BE2C (cell line): ENCODE measurements at regions not wholly inside any gene's neighbourhood (a gene's known extent, or its start where the extent isn't known, plus 50 kb on each side); places are given as distances from the start of the nearest gene placed in this dataset.

Experiments used
- DNase-seq: peaks from one replicate; pipeline ENCODE4 v3.0.0-alpha.2; 2020
- H3K27me3 ChIP-seq: fragments of 250-450 bp; sonication (Bioruptor Pico); 2 replicates; pipeline ENCODE4 v1.5.1; 2020; ENCODE audit warnings: mild to moderate bottlenecking
- H3K36me3 ChIP-seq: fragments of 250-450 bp; sonication (Bioruptor Pico); 2 replicates; pipeline ENCODE4 v1.5.1; 2020; ENCODE audit warnings: mild to moderate bottlenecking
- H3K4me1 ChIP-seq: fragments of 250-450 bp; sonication (Bioruptor Pico); 2 replicates; pipeline ENCODE4 v1.5.1; 2020
- H3K4me3 ChIP-seq: 2 replicates; pipeline ENCODE4 v1.5.1; 2011; ENCODE audit warnings: low read depth, low read length
- H3K9me3 ChIP-seq: fragments of 250-450 bp; sonication (Bioruptor Pico); 2 replicates; pipeline ENCODE4 v1.5.1; 2020
- TF ChIP-seq, protein P1 (sequence below): IDR thresholded peaks from 2 replicates; pipeline ENCODE4 v1.5.1; 2012; ENCODE audit warnings: mild to moderate bottlenecking, low read depth, low read length

DNA sequence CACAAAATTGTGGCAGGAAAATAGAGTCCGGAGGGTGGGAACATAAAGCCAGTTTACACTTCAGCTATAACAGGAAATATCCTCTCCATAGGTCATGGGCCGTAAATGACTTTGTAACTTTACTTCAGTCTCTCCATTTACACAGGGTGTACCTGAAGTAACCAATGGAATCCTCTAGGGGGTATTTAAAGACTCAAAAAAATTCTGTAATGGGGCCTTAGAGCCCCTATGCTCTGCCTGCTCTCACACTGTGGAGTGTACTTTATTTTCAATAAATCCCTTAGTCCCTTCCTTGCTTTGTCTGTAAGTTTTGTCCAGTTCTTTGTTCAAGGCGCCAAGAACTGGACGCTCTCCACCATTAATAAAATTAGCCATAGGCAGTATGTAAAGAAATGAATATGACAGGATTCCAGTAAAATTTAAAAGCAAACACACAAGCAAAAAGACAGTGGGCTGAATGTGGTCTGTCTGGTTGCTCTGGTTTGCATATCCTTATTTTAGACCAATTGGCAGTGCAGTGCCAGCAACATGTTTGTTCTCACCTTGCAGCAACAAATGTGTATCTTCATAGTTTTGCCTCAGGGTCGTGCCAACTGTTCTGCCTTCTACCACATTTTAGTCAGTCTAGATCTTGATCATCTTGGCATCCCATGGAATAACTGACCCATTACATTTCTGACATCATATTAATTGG lies 801.5 kb upstream of the SPRY2 start:
- H3K27me3 ChIP-seq, result no peaks in the 10 kb centered on the region
- H3K36me3 ChIP-seq, result no peaks in the 10 kb centered on the region
- H3K4me1 ChIP-seq, result no peaks in the 10 kb centered on the region
- no peaks in the 10 kb centered on the region for H3K9me3 ChIP-seq
- H3K4me3 ChIP-seq, result no peak overlapping the region
- no peak for DNase-seq
- TF ChIP-seq, protein P1, sequence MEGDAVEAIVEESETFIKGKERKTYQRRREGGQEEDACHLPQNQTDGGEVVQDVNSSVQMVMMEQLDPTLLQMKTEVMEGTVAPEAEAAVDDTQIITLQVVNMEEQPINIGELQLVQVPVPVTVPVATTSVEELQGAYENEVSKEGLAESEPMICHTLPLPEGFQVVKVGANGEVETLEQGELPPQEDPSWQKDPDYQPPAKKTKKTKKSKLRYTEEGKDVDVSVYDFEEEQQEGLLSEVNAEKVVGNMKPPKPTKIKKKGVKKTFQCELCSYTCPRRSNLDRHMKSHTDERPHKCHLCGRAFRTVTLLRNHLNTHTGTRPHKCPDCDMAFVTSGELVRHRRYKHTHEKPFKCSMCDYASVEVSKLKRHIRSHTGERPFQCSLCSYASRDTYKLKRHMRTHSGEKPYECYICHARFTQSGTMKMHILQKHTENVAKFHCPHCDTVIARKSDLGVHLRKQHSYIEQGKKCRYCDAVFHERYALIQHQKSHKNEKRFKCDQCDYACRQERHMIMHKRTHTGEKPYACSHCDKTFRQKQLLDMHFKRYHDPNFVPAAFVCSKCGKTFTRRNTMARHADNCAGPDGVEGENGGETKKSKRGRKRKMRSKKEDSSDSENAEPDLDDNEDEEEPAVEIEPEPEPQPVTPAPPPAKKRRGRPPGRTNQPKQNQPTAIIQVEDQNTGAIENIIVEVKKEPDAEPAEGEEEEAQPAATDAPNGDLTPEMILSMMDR, result peak; percentile 23; the same call in 1 of the 2 replicates

DNA sequence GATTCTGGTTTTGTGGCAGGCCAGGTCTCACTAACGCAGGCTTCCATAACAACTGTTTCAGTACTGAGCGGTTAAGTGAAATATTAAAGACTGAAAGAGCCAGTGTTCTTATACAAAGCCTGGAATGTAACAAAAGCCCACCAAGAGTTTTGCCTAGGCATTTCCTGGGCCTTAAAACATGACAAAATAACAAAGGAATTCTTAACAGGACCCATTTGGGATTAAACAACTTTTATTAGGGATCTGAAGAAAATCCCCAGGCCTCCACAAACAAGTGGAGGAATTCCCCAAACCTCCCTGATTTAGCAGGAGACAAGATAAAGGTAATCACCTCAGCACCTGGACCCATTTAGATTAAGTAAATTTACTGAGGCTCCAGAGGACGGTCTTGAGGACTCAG lies 799.7 kb upstream of the SPRY2 start:
- Histone ChIP-seq H3K9me3 (no peaks in the 10 kb centered on the region), H3K4me3 (no peak overlapping the region), H3K4me1 (no peaks in the 10 kb centered on the region), H3K36me3 (no peaks in the 10 kb centered on the region), H3K27me3 (no peaks in the 10 kb centered on the region)
- TF ChIP-seq, protein P1, result no peak
- no peak for DNase-seq

DNA sequence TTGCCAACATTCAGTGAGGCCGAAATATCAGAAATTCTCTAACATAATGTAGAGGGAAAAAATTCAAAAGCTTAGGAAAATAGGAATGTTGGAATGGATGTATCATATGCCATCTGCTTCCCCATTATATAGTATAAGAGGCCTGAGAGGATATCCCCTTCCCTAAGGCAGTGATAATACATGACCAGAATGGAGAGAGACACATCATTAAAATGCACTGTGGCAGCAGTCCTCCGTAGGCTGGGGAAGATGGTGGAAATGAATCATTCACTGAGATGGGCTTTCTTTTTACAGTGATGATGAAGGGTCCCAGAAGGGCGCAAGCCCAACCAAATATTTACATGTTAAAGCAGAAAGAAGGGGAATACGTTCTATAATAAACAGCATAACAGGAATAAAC lies 799.1 kb upstream of the SPRY2 start:
- H3K27me3 ChIP-seq, result no peaks in the 10 kb centered on the region
- no peak for DNase-seq
- no peaks in the 10 kb centered on the region for H3K36me3 ChIP-seq
- TF ChIP-seq, protein P1, result no peak
- no peak overlapping the region for H3K4me3 ChIP-seq
- H3K4me1 ChIP-seq, result no peaks in the 10 kb centered on the region
- H3K9me3 ChIP-seq, result no peaks in the 10 kb centered on the region

DNA sequence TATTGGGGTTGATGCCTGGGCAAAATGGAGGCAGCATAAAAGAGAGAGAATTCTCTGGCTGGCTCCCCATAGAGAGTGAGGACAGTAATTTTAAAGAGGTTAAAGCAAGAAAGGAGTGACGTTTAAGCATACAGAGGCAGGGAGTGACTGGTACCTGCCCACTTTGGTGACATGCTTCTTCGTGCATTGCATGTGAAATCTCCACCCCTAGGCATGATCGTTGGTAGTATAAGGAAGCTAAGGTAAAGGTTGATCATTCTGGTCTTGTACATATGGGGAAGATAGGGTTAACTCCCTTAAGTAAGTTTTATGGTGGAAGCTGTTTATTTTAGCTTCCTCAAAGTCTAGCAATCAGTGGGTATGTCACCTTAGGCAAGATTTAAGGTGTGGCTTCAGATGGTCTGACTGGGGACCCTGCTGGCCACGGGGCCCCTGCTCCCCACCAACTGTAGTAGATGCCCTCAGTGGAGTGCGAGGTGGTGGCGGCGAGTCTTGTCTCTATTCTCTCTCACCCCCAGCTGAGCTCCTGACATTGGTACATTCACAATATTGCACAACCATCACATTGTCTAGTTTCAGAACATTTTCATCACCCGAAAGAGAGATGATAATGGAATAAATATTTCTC lies 797.5 kb upstream of the SPRY2 start:
- no peaks in the 10 kb centered on the region for H3K9me3 ChIP-seq
- H3K4me3 ChIP-seq, result no peak overlapping the region
- H3K4me1 ChIP-seq, result no peaks in the 10 kb centered on the region
- H3K36me3 ChIP-seq, result no peaks in the 10 kb centered on the region
- TF ChIP-seq, protein P1, result no peak
- DNase-seq, result no peak
- no peaks in the 10 kb centered on the region for H3K27me3 ChIP-seq

DNA sequence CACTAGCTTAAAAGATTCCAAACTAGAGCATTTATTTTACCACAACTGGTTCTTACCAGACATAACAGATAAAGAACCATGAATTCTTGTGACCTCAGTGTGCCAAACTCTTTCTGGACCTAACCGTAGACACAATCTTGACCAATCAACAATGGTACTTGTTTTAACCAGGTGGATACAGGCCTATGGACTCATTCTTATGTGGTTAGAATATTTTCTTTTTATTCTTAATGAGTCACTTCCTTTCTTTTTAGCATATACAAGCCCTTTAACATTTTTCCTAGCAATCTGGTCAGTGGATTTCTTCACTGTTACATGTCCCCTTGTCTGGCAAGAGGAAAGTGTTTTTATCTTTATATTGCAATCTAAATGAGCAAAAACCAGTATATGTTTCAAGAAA lies 792.1 kb upstream of the SPRY2 start:
- no peaks in the 10 kb centered on the region for H3K9me3 ChIP-seq
- DNase-seq, result no peak
- H3K4me1 ChIP-seq, result no peaks in the 10 kb centered on the region
- no peaks in the 10 kb centered on the region for H3K27me3 ChIP-seq
- no peak overlapping the region for H3K4me3 ChIP-seq
- TF ChIP-seq, protein P1, result no peak
- no peaks in the 10 kb centered on the region for H3K36me3 ChIP-seq

DNA sequence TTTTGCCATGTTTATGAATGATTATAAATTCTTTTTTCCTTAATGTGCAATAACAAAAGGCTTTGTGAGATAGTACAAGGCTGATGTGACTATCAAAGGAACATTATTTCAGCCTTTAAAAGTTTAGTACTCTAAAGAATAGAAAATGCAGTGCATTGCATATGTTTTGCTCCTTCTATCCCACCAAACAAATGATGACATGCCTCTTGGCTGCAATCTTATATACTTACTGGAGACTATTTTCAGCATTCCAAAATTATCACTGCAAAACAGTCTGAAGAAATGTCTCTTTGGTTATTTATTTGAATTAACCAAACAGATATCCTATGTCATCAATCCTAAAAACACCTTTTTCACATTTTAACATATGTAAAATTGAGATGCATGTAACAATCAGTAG lies 776.5 kb upstream of the SPRY2 start:
- Histone ChIP-seq H3K27me3 (no peaks in the 10 kb centered on the region), H3K4me1 (no peaks in the 10 kb centered on the region), H3K9me3 (no peaks in the 10 kb centered on the region), H3K4me3 (no peak overlapping the region), H3K36me3 (no peaks in the 10 kb centered on the region)
- DNase-seq, result no peak
- TF ChIP-seq, protein P1, result no peak
